Activated CD4-positive, alpha-beta T cell treated with anti-CD3 and anti-CD28 coated beads for 24 hours (primary cell): ENCODE measurements at regions not wholly inside any gene's neighbourhood (a gene's known extent, or its start where the extent isn't known, plus 50 kb on each side); places are given as distances from the start of the nearest gene placed in this dataset.

Experiments used
- DNase-seq, 2 donors: peaks; one replicate each; pipeline ENCODE4 v3.0.0-alpha.2; 2020; ENCODE audit warnings: low read depth in 2 of 2

GRCh38 chr14:101025696-101026095 is 122.2 kb upstream of the RTL1 start:
- DNase-seq, result no peak

- DNase-seq, result no peak
Observed at GRCh38 chr14:101026341-101026740, 122.8 kb upstream of the RTL1 start.

DNA sequence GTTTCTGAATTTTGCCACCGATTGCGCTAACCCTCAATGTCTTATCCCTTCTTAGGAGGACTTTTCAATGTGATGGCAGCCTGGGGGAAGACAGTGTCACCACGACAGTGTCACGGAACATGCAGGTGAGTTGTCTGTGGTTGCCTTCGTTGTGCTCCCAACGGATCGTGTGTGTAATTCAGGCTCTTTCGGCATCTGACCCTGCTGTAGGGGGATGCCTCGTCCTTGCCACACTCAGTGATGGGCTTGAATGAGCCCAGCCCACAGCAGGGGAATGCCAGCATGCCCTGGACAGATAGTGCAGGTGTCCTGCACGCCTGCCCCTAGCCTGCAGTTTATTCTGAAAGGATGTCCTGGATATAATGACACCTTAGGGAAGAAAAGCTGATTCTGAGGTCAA is 123.8 kb upstream of the RTL1 start:
- no peak for DNase-seq

- DNase-seq, result no peak
Observed at GRCh38 chr14:101027966-101028365, 124.4 kb upstream of the RTL1 start.

DNA sequence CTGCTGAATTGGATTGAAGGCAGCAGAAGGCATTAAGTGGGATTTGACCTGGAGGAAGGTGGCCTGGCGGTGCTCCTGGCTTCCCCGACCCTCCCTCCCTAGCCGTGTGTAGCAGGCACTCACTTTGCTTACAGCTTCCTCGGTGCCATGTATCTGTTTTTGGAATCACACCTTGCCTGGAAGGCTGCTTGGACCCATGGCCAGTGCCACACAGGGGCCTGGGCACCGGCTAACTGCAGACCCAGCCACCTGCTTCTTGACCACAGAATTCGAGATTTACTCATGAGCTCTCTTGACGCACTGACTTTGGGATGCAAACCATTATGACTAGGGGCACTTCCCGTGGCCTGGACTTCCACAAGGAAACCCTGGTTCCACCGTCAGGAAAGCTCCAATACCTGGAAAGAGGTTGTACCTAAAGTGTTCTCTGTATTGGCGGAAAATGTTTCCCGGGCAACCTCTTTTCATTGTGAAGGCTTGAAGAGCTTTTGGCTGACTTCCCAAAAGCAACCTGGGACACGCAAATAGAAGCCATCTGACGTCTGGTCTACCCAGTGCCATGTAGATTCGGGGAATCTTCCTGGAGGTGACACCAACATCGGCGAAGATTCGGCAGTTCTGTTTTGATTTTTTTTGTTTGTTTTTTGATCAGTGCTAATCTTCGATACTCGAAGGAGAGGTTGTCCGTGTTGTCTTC is 125.6 kb upstream of the RTL1 start:
- DNase-seq, result no peak

DNA sequence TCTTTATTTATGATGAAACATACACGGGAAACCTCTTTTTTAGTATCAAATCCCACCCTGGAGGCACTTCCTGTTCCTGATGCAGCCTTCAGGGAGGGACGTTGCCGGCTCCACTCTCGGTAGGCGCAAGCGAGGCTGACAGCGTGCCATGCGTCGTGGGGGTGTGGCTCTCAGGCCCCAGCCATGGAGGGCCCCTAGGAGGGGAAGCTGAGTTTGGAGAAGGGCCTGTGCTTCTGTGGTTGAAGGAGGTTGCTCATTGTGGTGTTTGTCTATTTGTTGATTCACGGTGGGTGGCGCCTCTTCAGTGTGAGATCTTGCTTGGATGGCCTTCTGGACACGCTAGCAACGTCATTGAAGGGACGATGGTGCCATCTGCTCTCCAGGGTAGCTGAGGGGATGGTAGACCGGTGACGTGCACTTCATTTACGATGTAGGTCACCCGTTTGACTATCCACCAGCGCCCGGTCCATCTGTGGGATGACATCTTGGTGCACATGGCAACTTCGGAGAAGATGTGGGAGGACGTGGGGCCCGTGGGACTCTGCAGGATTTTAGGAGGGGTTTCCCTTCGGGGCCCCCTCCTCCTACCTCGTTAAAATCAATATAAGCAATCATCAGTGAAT is 126.3 kb upstream of the RTL1 start:
- no peak for DNase-seq

- no peak for DNase-seq
Observed at GRCh38 chr14:101030586-101030985, 127.1 kb upstream of the RTL1 start.

GRCh38 chr14:101031186-101031585 is 127.7 kb upstream of the RTL1 start:
- DNase-seq, result no peak

DNA sequence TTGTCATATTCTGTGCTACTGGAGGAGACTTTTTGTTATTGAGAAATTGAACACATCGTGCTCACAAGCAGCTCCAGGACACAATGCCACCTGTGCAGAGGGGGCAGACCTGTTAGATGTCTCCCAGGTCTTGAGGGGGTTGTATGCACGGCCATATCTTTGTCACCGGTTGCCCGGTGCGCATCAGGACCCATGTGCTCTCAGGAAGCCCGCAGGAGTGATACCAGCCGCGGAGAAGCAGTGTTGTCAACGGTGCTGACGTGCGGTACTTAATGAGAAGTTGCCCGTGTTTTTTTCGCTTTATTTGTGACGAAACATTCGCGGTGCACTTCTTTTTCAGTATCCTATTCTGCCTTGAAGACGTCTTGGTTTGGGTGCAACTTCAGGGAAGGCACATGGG is 128.2 kb upstream of the RTL1 start:
- no peak for DNase-seq

- no peak for DNase-seq
Observed at GRCh38 chr14:101032433-101032832, 128.9 kb upstream of the RTL1 start.

DNA sequence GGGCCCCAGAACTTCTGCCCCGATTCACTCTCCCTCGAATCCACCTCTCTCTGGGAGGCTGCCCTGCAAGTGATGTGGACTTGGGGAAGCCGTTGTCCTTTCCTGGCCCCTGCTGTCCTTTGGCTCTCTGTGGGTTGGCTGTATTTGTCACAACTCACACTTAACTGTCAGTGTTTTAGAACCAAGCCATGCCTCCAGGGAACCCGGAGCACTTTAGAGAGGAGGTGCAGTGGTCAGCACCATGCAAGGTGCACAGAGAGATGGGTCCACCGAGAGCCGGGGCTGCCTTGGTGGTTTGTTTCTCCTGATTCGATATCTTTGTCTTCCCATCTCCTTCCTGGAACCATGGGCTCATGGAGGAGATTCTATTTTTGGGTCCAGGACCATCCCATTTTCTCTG is 129.5 kb upstream of the RTL1 start:
- no peak for DNase-seq

DNA sequence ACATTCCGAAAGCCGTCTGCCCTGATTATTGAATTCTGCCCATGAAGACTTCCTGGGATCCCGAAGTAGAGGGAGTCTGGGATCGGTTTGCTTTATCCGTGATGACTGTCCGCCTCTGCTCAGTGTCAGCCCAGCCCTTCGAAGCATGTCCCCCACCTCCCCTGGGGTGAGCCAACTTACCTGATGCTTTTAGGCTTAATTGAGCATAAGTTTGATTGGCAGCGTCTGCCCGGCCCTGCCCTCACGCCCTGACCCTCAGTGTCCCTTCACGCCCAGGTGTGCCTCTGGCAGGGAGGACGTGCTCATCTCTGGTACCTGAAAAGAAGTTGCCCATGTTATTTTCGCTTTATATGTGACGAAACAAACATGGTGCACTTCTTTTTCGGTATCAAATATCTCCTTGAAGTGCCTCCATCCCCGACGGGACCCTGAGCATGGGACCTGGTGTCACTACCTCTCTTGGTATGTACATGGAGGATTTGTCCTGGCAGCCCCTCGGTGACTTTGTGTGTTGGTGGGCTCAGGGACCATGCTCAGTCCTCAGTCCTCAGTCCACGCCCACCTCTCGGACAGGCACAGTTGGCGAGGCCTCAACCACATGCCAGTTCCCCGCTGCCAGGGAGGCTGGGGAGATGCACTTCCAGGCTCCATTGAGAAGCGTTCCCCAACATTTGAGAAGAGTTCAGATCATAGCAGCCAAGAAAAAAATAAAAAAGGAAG is 130.1 kb upstream of the RTL1 start:
- DNase-seq, result no peak

GRCh38 chr14:101034986-101035385 is 131.5 kb upstream of the RTL1 start:
- no peak for DNase-seq

GRCh38 chr14:101035466-101036225 is 132.1 kb upstream of the RTL1 start:
- no peak for DNase-seq

DNA sequence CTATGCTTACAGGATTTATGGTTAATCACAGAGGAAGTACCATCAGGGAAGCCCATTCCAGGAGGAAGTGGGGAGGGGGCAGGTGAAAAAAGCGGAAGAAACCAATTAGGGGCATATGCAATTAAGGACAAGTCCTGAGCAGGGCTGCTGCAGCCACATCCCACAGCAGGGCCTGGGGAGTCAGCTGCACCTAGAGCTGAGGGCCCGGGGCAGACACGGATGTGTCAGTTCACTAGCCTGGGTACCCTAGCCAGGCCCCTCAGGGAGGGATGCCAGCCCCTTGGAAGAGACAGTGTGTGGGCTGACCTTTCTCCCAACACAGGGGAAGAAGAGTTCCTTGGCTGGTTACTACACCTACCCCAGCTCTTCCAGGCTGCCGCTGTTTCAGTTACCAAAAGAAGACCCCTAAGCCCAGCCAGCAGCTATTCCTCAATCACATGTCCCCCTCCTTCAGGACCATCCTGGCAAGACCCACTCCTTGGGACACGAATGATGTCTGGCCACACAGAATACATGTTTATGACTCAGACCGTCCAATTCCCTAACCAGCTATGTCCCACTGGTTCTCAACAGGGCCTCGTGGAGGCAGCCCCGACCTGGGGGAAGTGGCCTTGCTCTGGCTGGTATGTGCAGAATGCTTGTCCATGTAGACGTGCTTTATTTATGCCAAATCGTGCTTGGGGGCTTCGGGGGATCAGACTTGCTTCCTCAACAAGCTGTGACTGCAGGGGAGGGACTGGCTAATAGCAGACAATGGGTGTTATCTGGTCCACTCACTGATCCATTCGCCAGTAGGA is 133.7 kb upstream of the RTL1 start:
- DNase-seq, result no peak

- no peak for DNase-seq
Observed at GRCh38 chr14:101039031-101039754, 135.7 kb upstream of the RTL1 start.

DNA sequence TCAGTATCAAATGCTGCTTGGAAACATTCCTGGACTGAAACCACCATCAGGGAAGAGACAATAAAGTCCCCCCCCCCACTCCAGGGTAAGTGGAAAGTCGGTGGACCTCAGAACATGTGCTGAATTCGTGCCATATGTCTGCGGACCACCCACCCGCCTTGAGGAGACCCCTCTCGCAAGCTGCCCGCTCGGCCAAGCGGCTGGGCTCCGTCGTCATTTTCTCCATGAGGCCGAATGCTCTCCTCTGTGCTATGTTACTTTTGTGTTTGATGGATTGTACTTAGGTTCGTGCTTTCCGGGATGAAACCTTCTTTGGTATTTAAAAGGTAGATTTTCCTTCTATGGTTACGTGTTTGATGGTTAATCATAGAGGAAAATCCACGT is 136.2 kb upstream of the RTL1 start:
- no peak for DNase-seq

DNA sequence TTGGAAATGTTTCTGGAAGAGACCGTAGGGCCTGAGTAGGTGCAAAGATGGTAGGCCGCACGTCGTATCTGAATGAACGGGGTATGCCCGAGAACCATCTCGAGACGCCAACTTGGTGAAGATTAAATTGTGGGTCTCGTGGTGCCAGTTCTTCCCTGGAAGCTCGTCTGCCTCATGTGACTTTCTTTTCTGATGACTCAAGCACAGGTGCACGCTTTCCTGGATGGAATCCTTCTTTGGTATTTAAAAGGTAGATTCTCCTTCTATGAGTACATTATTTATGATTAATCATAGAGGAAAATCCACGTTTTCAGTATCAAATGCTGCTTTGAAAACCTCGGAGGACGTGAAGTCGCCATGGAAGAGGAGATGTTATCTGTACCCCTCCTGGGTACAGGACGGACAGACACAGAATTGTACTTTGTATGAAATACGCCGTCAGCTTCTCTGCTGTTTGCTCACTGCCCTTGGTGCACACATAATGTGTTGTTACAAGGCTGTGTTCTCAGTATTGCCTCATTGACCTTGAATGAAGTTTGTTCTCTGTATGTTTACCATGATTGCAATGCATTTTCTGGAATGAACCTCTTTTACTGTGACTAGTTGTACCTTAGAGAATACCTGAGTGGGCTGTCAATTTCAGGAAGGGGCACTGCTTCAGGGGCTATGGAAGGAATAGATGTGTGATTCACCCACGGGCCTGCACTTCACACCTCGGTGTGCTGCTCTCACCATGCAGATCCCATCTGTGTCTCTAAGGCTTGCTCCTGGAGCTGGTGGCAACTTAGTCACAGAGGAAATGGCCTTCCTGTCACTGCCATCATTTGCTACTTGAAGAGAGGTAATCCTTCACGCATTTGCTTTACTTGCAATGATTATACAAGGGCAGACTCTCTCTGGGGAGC is 137.3 kb upstream of the RTL1 start:
- DNase-seq, result no peak

GRCh38 chr14:101043891-101044290 is 140.4 kb upstream of the RTL1 start:
- DNase-seq, result no peak

DNA sequence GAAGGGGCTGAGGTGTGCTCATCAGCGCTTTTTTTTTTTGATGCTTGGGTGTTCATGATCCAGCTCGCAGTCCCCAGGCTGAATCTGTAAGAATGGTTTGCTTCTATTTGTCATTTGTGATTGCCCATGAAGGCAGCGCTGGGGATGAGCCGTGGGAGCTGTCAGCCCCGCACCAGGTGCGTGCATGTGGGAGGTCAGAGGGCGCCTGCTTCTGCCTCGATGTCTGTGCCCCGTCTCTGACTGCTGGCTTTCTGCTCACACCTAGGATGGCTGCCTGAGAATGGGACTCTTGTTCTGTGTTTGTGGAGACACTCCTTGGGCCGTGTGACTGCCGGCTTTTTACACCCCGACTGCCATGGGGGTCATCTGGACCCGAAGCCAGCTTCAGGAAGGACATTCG is 141.2 kb upstream of the RTL1 start:
- DNase-seq, result no peak
